ENCODE measurements at regions not wholly inside any gene's neighbourhood (a gene's known extent, or its start where the extent isn't known, plus 50 kb on each side); places are given as distances from the start of the nearest gene placed in this dataset.

GRCh38 chr1:5473268-5473667, 519.0 kb downstream of the NPHP4 start:
- TF ChIP-seq, protein P1, sequence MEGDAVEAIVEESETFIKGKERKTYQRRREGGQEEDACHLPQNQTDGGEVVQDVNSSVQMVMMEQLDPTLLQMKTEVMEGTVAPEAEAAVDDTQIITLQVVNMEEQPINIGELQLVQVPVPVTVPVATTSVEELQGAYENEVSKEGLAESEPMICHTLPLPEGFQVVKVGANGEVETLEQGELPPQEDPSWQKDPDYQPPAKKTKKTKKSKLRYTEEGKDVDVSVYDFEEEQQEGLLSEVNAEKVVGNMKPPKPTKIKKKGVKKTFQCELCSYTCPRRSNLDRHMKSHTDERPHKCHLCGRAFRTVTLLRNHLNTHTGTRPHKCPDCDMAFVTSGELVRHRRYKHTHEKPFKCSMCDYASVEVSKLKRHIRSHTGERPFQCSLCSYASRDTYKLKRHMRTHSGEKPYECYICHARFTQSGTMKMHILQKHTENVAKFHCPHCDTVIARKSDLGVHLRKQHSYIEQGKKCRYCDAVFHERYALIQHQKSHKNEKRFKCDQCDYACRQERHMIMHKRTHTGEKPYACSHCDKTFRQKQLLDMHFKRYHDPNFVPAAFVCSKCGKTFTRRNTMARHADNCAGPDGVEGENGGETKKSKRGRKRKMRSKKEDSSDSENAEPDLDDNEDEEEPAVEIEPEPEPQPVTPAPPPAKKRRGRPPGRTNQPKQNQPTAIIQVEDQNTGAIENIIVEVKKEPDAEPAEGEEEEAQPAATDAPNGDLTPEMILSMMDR (IDR thresholded peaks at IDR 0.05): no peak
- TF ChIP-seq POLR2A (IDR thresholded peaks at IDR 0.05): no peak

All from heart left ventricle (tissue), 13 donors.